Neural cell (in vitro differentiated cells): ENCODE measurements at regions not wholly inside any gene's neighbourhood (a gene's known extent, or its start where the extent isn't known, plus 50 kb on each side); places are given as distances from the start of the nearest gene placed in this dataset.

Experiments
- CTCF ChIP-seq: fragments of 450-650 bp; IDR thresholded peaks from 2 replicates; pipeline ENCODE4 v1.5.1; 2014; ENCODE audit warnings: antibody characterized with exemption, mild to moderate bottlenecking, moderate library complexity; ENCODE audit not compliant: poor library complexity, severe bottlenecking
- EP300 ChIP-seq: fragments of 450-650 bp; conservative IDR thresholded peaks from 2 replicates; pipeline ENCODE4 v1.6.1; 2014; ENCODE audit warnings: antibody characterized with exemption, mild to moderate bottlenecking, moderate library complexity; ENCODE audit not compliant: poor library complexity, severe bottlenecking
- EZH2 ChIP-seq: fragments of 200-600, 300-800 bp; shearing (Covaris generic), sonication (generic); IDR thresholded peaks from 2 replicates; pipeline ENCODE4 v1.6.1; 2014; ENCODE audit warnings: antibody characterized with exemption, low read length, borderline replicate concordance, mild to moderate bottlenecking; ENCODE audit not compliant: insufficient read depth, poor library complexity, severe bottlenecking
- MXI1 ChIP-seq: fragments of 450-650 bp; conservative IDR thresholded peaks from 2 replicates; pipeline ENCODE4 v1.6.1; 2014; ENCODE audit warnings: antibody characterized with exemption, mild to moderate bottlenecking; ENCODE audit not compliant: poor library complexity, severe bottlenecking
- POLR2AphosphoS5 ChIP-seq: IDR thresholded peaks from 2 replicates; pipeline ENCODE4 v1.6.1; 2012
- RAD21 ChIP-seq: fragments of 450-650 bp; conservative IDR thresholded peaks from 2 replicates; pipeline ENCODE4 v1.6.1; 2014; ENCODE audit warnings: antibody characterized with exemption, mild to moderate bottlenecking, moderate library complexity
- REST ChIP-seq: IDR thresholded peaks from 2 replicates; pipeline ENCODE4 v1.6.1; 2012; ENCODE audit warnings: borderline replicate concordance
- TAF1 ChIP-seq: IDR thresholded peaks from 2 replicates; pipeline ENCODE4 v1.6.1; 2012; ENCODE audit warnings: low read depth

DNA sequence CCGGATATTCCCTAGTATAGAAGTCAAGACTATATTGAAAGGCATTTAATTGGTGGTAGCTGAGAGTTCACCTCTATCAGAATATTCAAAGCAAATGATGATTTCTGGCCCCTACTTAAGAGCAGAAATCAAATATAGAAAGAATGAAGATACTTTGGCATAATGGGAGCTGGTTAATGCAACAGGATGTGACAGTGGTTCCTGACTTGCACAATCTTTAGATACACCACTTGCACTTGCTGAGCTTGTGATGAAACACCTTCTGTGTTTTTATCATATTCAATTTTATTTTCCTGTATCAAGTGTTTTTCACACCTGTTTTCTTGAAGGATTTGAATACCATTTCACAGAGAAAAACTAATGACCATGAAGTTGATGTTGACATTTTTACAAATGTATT is 124.1 kb upstream of the CDH19 start:
- TF ChIP-seq CTCF (no peak), EP300 (no peak), TAF1 (no peak), RAD21 (no peak), EZH2 (no peak), REST (no peak), MXI1 (no peak), POLR2AphosphoS5 (no peak)
